Neural cell (in vitro differentiated cells): ENCODE measurements at regions not wholly inside any gene's neighbourhood (a gene's known extent, or its start where the extent isn't known, plus 50 kb on each side); places are given as distances from the start of the nearest gene placed in this dataset.

ENCODE experiments used
- H2AFZ ChIP-seq: fragments of 200-600, 300-800 bp; sonication (generic), shearing (Covaris generic); 2 replicates; pipeline ENCODE4 v1.6.0; 2014; ENCODE audit warnings: low read depth, mild to moderate bottlenecking, antibody characterized with exemption, low read length, moderate library complexity
- H3F3A ChIP-seq: fragments of 200-600 bp; shearing (Covaris generic); 2 replicates; pipeline ENCODE4 v1.6.1; 2016; ENCODE audit warnings: mild to moderate bottlenecking, moderate library complexity, mixed read lengths, antibody characterized with exemption, low read length; ENCODE audit not compliant: insufficient read depth, poor library complexity, severe bottlenecking
- H3K27ac ChIP-seq: fragments of 200-600, 300-800 bp; sonication (generic), shearing (Covaris generic); 2 replicates; pipeline ENCODE4 v1.5.1; 2014; ENCODE audit warnings: mild to moderate bottlenecking, low read length, moderate library complexity
- H3K27me3 ChIP-seq: fragments of 300-800, 200-600 bp; sonication (generic), shearing (Covaris generic); 2 replicates; pipeline ENCODE4 v1.6.0; 2014; ENCODE audit warnings: mild to moderate bottlenecking, low read depth, low read length, moderate library complexity; ENCODE audit not compliant: insufficient read depth
- H3K36me3 ChIP-seq: fragments of 300-800, 200-600 bp; sonication (generic), shearing (Covaris generic); 2 replicates; pipeline ENCODE4 v1.5.1; 2014; ENCODE audit warnings: mild to moderate bottlenecking, antibody characterized with exemption, low read length, moderate library complexity; ENCODE audit not compliant: insufficient read depth
- H3K4me2 ChIP-seq: fragments of 300-800, 200-600 bp; sonication (generic), shearing (Covaris generic); 2 replicates; pipeline ENCODE4 v1.6.0; 2014; ENCODE audit warnings: mild to moderate bottlenecking, low read length
- H3K4me3 ChIP-seq: fragments of 300-800, 200-600 bp; sonication (generic), shearing (Covaris generic); 2 replicates; pipeline ENCODE4 v1.5.1; 2014; ENCODE audit warnings: mild to moderate bottlenecking, low read length, moderate library complexity
- H3K79me2 ChIP-seq: fragments of 200-600 bp; shearing (Covaris generic); replicated peaks from 2 replicates; pipeline ENCODE4 v1.6.0; 2014; ENCODE audit warnings: mild to moderate bottlenecking, low read length, moderate library complexity; ENCODE audit not compliant: insufficient read depth
- H3K9ac ChIP-seq: fragments of 300-800, 200-600 bp; sonication (generic), shearing (Covaris generic); 2 replicates; pipeline ENCODE4 v1.6.1; 2016; ENCODE audit warnings: mild to moderate bottlenecking, low read length, mixed read lengths
- H3K9me2 ChIP-seq: fragments of 200-600 bp; shearing (Covaris generic); 2 replicates; pipeline ENCODE4 v1.6.1; 2016; ENCODE audit warnings: mild to moderate bottlenecking, low read length, mixed read lengths; ENCODE audit not compliant: insufficient read depth
- H3K9me3 ChIP-seq: fragments of 200-600, 300-800 bp; sonication (generic), shearing (Covaris generic); 2 replicates; pipeline ENCODE4 v1.6.1; 2016; ENCODE audit warnings: mild to moderate bottlenecking, mixed run types, low read length, moderate library complexity, mixed read lengths
- H4K20me1 ChIP-seq: fragments of 200-600 bp; shearing (Covaris generic); 2 replicates; pipeline ENCODE4 v1.6.1; 2016; ENCODE audit warnings: mild to moderate bottlenecking, mixed run types; ENCODE audit not compliant: insufficient read depth
- CTCF ChIP-seq: fragments of 450-650 bp; IDR thresholded peaks from 2 replicates; pipeline ENCODE4 v1.5.1; 2014; ENCODE audit warnings: antibody characterized with exemption, mild to moderate bottlenecking, moderate library complexity; ENCODE audit not compliant: poor library complexity, severe bottlenecking
- EP300 ChIP-seq: fragments of 450-650 bp; conservative IDR thresholded peaks from 2 replicates; pipeline ENCODE4 v1.6.1; 2014; ENCODE audit warnings: antibody characterized with exemption, mild to moderate bottlenecking, moderate library complexity; ENCODE audit not compliant: poor library complexity, severe bottlenecking
- EZH2 ChIP-seq: fragments of 200-600, 300-800 bp; shearing (Covaris generic), sonication (generic); IDR thresholded peaks from 2 replicates; pipeline ENCODE4 v1.6.1; 2014; ENCODE audit warnings: antibody characterized with exemption, low read length, borderline replicate concordance, mild to moderate bottlenecking; ENCODE audit not compliant: insufficient read depth, poor library complexity, severe bottlenecking
- MXI1 ChIP-seq: fragments of 450-650 bp; conservative IDR thresholded peaks from 2 replicates; pipeline ENCODE4 v1.6.1; 2014; ENCODE audit warnings: antibody characterized with exemption, mild to moderate bottlenecking; ENCODE audit not compliant: poor library complexity, severe bottlenecking
- POLR2AphosphoS5 ChIP-seq: IDR thresholded peaks from 2 replicates; pipeline ENCODE4 v1.6.1; 2012
- RAD21 ChIP-seq: fragments of 450-650 bp; conservative IDR thresholded peaks from 2 replicates; pipeline ENCODE4 v1.6.1; 2014; ENCODE audit warnings: antibody characterized with exemption, mild to moderate bottlenecking, moderate library complexity
- REST ChIP-seq: IDR thresholded peaks from 2 replicates; pipeline ENCODE4 v1.6.1; 2012; ENCODE audit warnings: borderline replicate concordance
- SMC3 ChIP-seq: fragments of 450-650 bp; conservative IDR thresholded peaks from 2 replicates; pipeline ENCODE4 v1.6.1; 2014; ENCODE audit warnings: antibody characterized with exemption, mild to moderate bottlenecking, moderate library complexity; ENCODE audit not compliant: poor library complexity
- TAF1 ChIP-seq: IDR thresholded peaks from 2 replicates; pipeline ENCODE4 v1.6.1; 2012; ENCODE audit warnings: low read depth

GRCh38 chr21:27817902-27818623 lies 851.2 kb upstream of the ADAMTS5 start:
- Histone ChIP-seq H3K36me3 (no peaks in the 10 kb centered on the region), H4K20me1 (no peaks in the 10 kb centered on the region), H3K4me3 (no peak overlapping the region), H3K9ac (no peak overlapping the region), H2AFZ (no peak overlapping the region), H3K4me2 (no peak overlapping the region), H3K9me3 (no peaks in the 10 kb centered on the region), H3K27ac (no peak overlapping the region), H3F3A (no peaks in the 10 kb centered on the region), H3K9me2 (no peaks in the 10 kb centered on the region), H3K79me2 (no peaks in the 10 kb centered on the region), H3K27me3 (no peaks in the 10 kb centered on the region)
- TF ChIP-seq POLR2AphosphoS5, result peak; percentile 71
- no peak for TF ChIP-seq RAD21
- peak; percentile 87 for TF ChIP-seq EP300

- Histone ChIP-seq H3K27me3 (no peaks in the 10 kb centered on the region), H2AFZ (no peak overlapping the region), H3K36me3 (no peaks in the 10 kb centered on the region), H3K4me2 (no peak overlapping the region), H3K4me3 (no peak overlapping the region), H3F3A (no peaks in the 10 kb centered on the region), H3K9me3 (no peaks in the 10 kb centered on the region), H3K9me2 (no peaks in the 10 kb centered on the region), H3K27ac (no peak overlapping the region), H4K20me1 (no peaks in the 10 kb centered on the region), H3K79me2 (no peaks in the 10 kb centered on the region), H3K9ac (no peak overlapping the region)
- TF ChIP-seq RAD21 (no peak), POLR2AphosphoS5 (no peak)
These were observed 850.2 kb upstream of the ADAMTS5 start for GRCh38 chr21:27817074-27817473.

GRCh38 chr21:27816301-27816700 lies 849.4 kb upstream of the ADAMTS5 start:
- Histone ChIP-seq H4K20me1 (no peaks in the 10 kb centered on the region), H3K36me3 (no peaks in the 10 kb centered on the region), H3K9me3 (no peaks in the 10 kb centered on the region), H3K4me3 (no peak overlapping the region), H3F3A (no peaks in the 10 kb centered on the region), H3K9ac (no peak overlapping the region), H2AFZ (no peak overlapping the region), H3K27ac (no peak overlapping the region), H3K27me3 (no peaks in the 10 kb centered on the region), H3K4me2 (no peak overlapping the region), H3K9me2 (no peaks in the 10 kb centered on the region), H3K79me2 (no peaks in the 10 kb centered on the region)
- TF ChIP-seq REST (no peak), SMC3 (no peak)

- Histone ChIP-seq H3K9me3 (no peaks in the 10 kb centered on the region), H3F3A (no peaks in the 10 kb centered on the region), H3K27ac (no peak overlapping the region), H3K4me2 (no peak overlapping the region), H3K79me2 (no peaks in the 10 kb centered on the region), H3K9ac (no peak overlapping the region), H3K27me3 (no peaks in the 10 kb centered on the region), H2AFZ (no peak overlapping the region), H3K36me3 (no peaks in the 10 kb centered on the region), H3K9me2 (no peaks in the 10 kb centered on the region), H3K4me3 (no peak overlapping the region), H4K20me1 (no peaks in the 10 kb centered on the region)
- TF ChIP-seq SMC3 (no peak), EP300 (no peak), MXI1 (no peak), RAD21 (no peak), TAF1 (no peak), CTCF (no peak), REST (no peak), EZH2 (no peak), POLR2AphosphoS5 (no peak)
These were observed 847.3 kb upstream of the ADAMTS5 start for GRCh38 chr21:27814226-27814625.
